Activated naive CD4-positive, alpha-beta T cell (primary cell): ENCODE measurements at regions not wholly inside any gene's neighbourhood (a gene's known extent, or its start where the extent isn't known, plus 50 kb on each side); places are given as distances from the start of the nearest gene placed in this dataset.
"Not testable (repeated sequence)": the region's sequence is repeated elsewhere in the genome, so short reads cannot be mapped to it uniquely, and the experiment has no call there.

Source experiments
- DNase-seq, 4 experiments: peaks; one replicate each; lab custom pipeline; 2025; lab: John Stamatoyannopoulos, UW

DNA sequence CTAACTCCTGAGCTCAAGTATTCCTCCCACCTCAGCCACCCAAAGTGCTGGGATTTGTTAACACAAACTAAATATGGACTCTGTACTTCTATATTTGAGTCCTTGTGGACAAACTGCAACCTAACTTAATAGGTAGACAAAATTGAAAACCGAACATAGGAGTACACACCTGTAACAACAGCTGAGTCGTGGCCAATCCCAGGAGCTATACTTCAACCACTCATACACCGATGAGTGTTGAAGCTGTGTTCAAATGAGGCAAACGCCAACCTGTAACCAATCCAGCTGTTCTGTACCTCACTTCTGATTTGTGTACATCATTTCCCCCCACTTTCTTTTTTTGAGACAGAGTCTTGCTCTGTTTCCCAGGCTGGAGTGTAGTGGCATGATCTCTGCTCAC, 471.5 kb upstream of the C16orf82 start:
- DNase-seq: no peak

- not testable (repeated sequence) for DNase-seq
Measured at GRCh38 chr16:26596033-26596432, 470.7 kb upstream of the C16orf82 start.

GRCh38 chr16:26598061-26598460, 468.7 kb upstream of the C16orf82 start:
- DNase-seq: no peak

DNA sequence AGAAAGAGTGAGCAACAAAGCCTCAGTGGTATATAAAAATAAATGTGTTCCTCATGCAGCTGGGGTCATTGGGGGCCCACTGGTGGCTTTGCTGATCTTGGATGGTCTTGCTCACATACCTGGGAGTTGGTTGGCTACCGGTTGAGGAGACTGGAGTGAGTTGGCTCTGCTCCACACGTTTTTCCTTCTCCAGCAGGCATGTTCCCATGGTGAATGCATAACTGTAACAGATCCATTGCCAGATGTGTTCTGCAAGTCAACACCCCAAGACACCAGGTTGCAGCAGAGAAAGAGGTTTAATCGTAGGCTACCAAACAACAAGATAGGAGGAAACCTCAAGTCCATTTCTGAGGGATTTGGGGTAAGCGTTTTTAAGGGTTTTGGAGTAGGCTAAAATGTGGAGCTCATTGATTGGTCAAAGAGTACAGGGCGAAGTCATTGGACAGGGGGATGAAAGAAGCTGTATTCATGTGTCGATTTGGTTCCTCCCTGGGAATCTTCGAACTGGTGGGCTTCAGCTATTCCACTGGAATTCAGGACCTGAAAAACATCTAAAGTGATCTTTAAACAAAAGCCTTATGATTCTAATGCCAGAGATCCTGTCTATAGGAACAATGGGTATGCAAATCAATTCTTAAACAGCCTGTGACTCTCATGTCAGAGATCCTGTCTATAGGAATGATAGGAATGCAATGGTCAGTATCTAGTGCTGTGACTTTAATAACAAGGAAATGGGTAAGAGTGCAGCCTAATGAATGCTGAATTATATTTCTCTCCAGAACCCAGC, 467.5 kb upstream of the C16orf82 start:
- no peak for DNase-seq

- DNase-seq: no peak
Measured at GRCh38 chr16:26599785-26600104, 467.0 kb upstream of the C16orf82 start.

GRCh38 chr16:26601335-26601734, 465.4 kb upstream of the C16orf82 start:
- DNase-seq: no peak

DNA sequence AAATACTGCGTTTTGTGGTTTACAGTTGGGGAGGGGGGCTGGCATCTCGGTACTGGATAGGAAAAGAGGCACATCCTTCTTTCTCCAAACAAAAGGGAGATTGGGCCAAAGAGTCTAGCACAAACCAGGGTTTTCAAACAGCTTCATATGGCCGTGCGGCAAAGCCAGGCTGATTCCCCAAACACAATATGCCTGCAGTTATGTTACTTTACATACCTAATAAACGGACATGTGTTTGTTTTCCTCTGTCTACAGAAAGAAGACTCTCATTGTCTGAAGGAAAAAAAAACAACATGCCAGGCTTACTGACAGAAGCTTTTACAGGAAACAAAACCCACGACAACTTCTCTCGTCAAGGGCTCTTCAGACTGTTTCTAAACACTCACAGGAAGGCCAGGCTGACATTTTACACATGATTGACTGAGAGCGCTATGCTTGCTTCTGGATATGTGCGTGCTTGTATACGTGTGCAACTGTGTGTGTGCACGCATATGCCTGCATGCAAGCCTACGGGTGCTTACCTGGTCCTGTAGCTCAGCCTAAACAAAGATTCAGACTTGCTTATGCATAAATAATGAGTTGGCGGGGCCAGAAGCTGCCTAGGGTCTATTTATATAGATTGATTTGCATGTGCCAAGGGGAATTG, 461.0 kb upstream of the C16orf82 start:
- DNase-seq: no peak

DNA sequence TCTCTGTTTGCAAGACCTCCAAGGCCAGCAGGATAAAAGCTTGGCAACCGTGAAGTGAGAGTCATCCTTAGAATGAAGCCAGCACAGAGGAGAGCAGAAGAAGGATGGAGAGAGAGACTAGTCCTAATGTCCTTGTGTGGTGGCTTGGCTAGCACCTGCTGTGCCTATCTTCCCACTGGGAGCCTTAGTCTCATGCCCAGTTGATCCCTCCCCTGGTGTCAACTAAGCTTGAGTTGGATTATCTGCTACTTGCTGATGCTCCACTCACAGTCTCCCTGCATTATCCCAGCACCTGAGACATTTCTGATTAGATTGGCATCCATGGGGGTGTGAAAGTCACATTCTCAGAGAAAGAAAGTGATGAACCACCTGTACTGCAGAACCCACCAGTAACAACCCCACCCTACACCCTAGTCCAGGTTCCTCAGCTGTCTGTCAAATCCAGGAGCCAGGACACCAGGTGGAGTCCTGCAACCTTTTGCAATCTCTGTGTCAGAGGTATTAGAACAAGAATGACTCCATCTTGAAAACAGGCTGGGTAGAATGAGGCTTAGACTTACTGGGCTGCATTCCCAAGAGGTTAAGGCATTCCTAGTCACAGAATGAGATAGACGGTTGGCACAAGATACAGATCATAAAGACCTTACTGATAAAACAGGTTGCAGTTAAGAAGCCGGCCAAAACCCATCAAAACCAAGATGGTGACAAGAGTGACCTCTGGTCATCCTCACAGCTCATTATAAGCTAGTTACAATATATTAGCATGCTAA, 460.2 kb upstream of the C16orf82 start:
- no peak for DNase-seq

- DNase-seq: no peak
Measured at GRCh38 chr16:26614237-26614841, 452.4 kb upstream of the C16orf82 start.

- no peak for DNase-seq
Measured at GRCh38 chr16:26623442-26623841, 443.3 kb upstream of the C16orf82 start.

DNA sequence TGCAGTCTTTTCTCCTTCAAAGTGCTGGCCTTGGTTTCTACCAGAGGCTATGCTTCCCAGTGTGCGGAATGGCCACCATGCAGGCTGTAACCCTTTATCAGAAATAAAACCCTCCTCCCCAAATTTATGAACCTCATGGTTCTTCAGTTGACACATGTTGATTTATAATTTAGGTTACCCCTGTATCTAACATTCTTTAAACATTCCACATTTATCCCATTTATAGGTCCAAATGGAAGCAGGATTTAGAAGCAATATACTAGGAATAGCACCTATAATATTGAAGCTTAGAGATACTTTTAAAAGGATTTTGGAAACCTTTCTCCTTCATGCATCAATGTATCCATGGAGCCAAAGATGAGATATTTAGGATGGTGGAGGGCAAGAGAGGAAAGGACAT, 438.8 kb upstream of the C16orf82 start:
- no peak for DNase-seq

- DNase-seq: not testable (repeated sequence)
Measured at GRCh38 chr16:26631365-26631764, 435.4 kb upstream of the C16orf82 start.

GRCh38 chr16:26642047-26642664, 424.6 kb upstream of the C16orf82 start:
- no peak for DNase-seq

GRCh38 chr16:26643519-26643918, 423.2 kb upstream of the C16orf82 start:
- DNase-seq: no peak

DNA sequence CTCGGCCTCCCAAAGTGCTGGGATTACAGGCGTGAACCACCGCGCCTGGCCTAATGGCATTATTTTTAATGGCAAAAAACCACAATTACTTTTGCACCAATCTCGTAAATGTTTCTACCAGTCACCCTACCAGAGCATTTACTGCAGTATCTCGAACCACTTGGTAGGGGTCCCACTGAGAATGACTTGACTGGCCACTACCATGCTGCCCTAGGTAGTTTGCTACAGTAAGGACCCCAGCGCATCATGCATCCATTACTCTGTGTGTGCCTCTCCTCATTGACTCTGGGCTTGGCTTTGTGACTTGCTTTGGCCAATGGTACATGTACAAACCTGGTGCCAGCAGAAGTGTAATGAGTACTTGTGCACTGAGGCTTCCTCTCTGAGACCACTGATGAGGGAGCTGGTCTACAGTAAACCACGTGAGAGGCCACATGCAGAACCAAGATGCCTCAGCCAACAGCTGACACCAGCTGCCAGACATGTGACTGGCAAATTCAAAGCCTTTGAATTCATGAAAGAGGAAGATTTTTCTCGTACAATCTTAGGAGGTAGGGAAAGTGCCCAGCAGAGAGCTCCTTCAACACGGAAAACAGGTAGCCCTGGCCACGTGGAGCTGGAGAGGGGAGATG, 421.7 kb upstream of the C16orf82 start:
- no peak for DNase-seq

GRCh38 chr16:26645614-26646013, 421.1 kb upstream of the C16orf82 start:
- DNase-seq: peak in 2 of 4 experiments; percentile 3 to 8

- no peak for DNase-seq
Measured at GRCh38 chr16:26647870-26648269, 418.9 kb upstream of the C16orf82 start.

DNA sequence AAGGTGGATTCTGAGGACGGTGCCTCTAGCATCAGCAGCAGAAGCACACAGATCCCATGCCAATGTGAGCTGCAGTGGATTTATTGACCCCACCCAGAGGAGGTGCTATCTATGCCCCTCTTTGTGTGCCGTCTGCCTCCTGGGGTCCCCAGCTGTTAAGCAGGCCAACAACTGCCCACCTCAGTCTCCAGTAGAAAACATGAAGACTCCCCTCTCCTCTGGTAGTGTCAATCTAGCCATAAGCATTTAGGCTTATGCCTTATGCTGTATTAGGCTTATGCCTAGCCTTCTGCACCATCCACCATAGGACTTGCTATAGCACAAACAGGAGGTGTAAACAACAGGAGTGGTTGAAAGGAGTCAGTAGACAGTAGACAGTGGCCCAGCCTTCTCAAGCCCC, 417.9 kb upstream of the C16orf82 start:
- DNase-seq: no peak

- no peak for DNase-seq
Measured at GRCh38 chr16:26649381-26650045, 417.2 kb upstream of the C16orf82 start.

DNA sequence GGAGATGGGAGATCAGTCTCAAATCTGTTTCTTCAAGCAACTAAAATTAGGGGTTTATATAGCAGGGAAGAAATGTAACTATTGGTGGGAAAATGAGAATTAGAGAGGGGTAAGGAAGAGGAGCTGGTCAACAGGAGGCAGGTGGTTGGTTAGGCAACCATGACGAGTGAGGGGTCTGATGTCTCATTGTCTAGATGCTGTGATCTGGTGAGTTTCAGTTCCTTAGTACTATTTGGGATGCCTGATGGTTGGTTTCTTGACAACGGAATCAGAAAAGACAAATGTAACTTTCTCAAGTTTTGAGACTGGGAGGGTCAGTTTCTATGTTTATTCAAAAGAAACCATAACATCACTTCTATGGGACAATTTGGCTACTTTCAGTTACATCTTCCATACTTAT, 415.3 kb upstream of the C16orf82 start:
- no peak for DNase-seq

GRCh38 chr16:26651884-26652283, 414.8 kb upstream of the C16orf82 start:
- DNase-seq: no peak
